ENCODE measurements at regions not wholly inside any gene's neighbourhood (a gene's known extent, or its start where the extent isn't known, plus 50 kb on each side); places are given as distances from the start of the nearest gene placed in this dataset.

- H3K36me3 ChIP-seq, result no peaks in the 10 kb centered on the region
- no peak for TF ChIP-seq CTCF (IDR thresholded peaks at IDR 0.05)
- H3K27ac ChIP-seq, result no peak overlapping the region
- no peak for DNase-seq (ENCODE audit: low spot score)
- H3K27me3 ChIP-seq, result no peaks in the 10 kb centered on the region
- H3K4me1 ChIP-seq, result no peaks in the 10 kb centered on the region
- no peak overlapping the region for H3K4me3 ChIP-seq
- H3K9me3 ChIP-seq, result no peaks in the 10 kb centered on the region
Measured at GRCh38 chr13:63873936-63874335, 2458.3 kb upstream of the PCDH20 start.

GRCh38 chr13:63864171-63864902 lies 2448.7 kb upstream of the PCDH20 start:
- H3K4me1 ChIP-seq, result no peaks in the 10 kb centered on the region
- DNase-seq (ENCODE audit: low spot score), result no peak
- TF ChIP-seq CTCF (IDR thresholded peaks at IDR 0.05), result no peak
- no peaks in the 10 kb centered on the region for H3K36me3 ChIP-seq
- H3K27ac ChIP-seq, result no peak overlapping the region
- H3K9me3 ChIP-seq, result no peaks in the 10 kb centered on the region
- H3K4me3 ChIP-seq, result no peak overlapping the region
- H3K27me3 ChIP-seq, result no peaks in the 10 kb centered on the region

- no peaks in the 10 kb centered on the region for H3K36me3 ChIP-seq
- no peaks in the 10 kb centered on the region for H3K9me3 ChIP-seq
- no peaks in the 10 kb centered on the region for H3K4me1 ChIP-seq
- no peak overlapping the region for H3K27ac ChIP-seq
- DNase-seq (ENCODE audit: low spot score), result no peak
- no peak overlapping the region for H3K4me3 ChIP-seq
- TF ChIP-seq CTCF (IDR thresholded peaks at IDR 0.05), result no peak
- H3K27me3 ChIP-seq, result no peaks in the 10 kb centered on the region
Measured at GRCh38 chr13:63855457-63856118, 2439.9 kb upstream of the PCDH20 start.

- Histone ChIP-seq H3K4me1 (no peaks in the 10 kb centered on the region), H3K36me3 (no peaks in the 10 kb centered on the region), H3K9me3 (no peaks in the 10 kb centered on the region), H3K27me3 (no peaks in the 10 kb centered on the region), H3K27ac (no peak overlapping the region), H3K4me3 (no peak overlapping the region)
- no peak for TF ChIP-seq CTCF (IDR thresholded peaks at IDR 0.05)
- DNase-seq (ENCODE audit: low spot score), result no peak
Measured at GRCh38 chr13:63853816-63854215, 2438.2 kb upstream of the PCDH20 start.

- no peaks in the 10 kb centered on the region for H3K9me3 ChIP-seq
- no peak for TF ChIP-seq CTCF (IDR thresholded peaks at IDR 0.05)
- no peaks in the 10 kb centered on the region for H3K36me3 ChIP-seq
- no peak overlapping the region for H3K27ac ChIP-seq
- H3K4me1 ChIP-seq, result no peaks in the 10 kb centered on the region
- H3K4me3 ChIP-seq, result no peak overlapping the region
- no peak for DNase-seq (ENCODE audit: low spot score)
- no peaks in the 10 kb centered on the region for H3K27me3 ChIP-seq
Measured at GRCh38 chr13:63851526-63851925, 2435.9 kb upstream of the PCDH20 start.
